B cell (primary cell): ENCODE measurements at regions not wholly inside any gene's neighbourhood (a gene's known extent, or its start where the extent isn't known, plus 50 kb on each side); places are given as distances from the start of the nearest gene placed in this dataset.

ENCODE experiments used
- ATAC-seq: fragments of 200-7000 bp; cut with Tn5 transposase; one replicate; pipeline ENCODE4 v1.10.0; 2021; ENCODE audit warnings: low read depth, mild to moderate bottlenecking, moderate number of reproducible peaks, moderate library complexity
- CTCF ChIA-PET: fragments of 350-600 bp; sonication (Branson Sonifier 250); formaldehyde crosslinking; loops from one replicate; lab custom pipeline; 2021; ENCODE audit warnings: antibody characterized with exemption, inconsistent platforms; lab: Charles Lee
- POLR2A ChIA-PET: fragments of 350-600 bp; sonication (Branson Sonifier 250); formaldehyde crosslinking; loops from one replicate; lab custom pipeline; 2021; ENCODE audit warnings: antibody characterized with exemption; lab: Charles Lee
- DNase-seq: peaks from one replicate; pipeline ENCODE4 v3.0.0; 2013
- H2AFZ ChIP-seq: 2 replicates; pipeline ENCODE4 v1.6.1; 2012; ENCODE audit warnings: mild to moderate bottlenecking, low read depth, low read length; ENCODE audit not compliant: insufficient read depth, poor library complexity, severe bottlenecking
- H3K27ac ChIP-seq, 2 donors: 1 replicate in 1 of 2; 2 replicates in 1 of 2; pipeline ENCODE4 v1.5.1; 2012 to 2013; ENCODE audit warnings: low read length in 2 of 2, mild to moderate bottlenecking in 2 of 2, moderate library complexity in 1 of 2
- H3K27me3 ChIP-seq, 4 experiments: fragments of 200-600 bp in 1 of 4; sonication (generic) in 1 of 4; replicated peaks in 1 of 4; 1 replicate in 2 of 4; 2 replicates in 2 of 4; pipeline versions ENCODE4 v1.6.1 to v1.7.0; 2013 to 2016; ENCODE audit warnings: low read length in 3 of 4, mild to moderate bottlenecking in 2 of 4, mixed read lengths in 1 of 4, moderate library complexity in 1 of 4; ENCODE audit not compliant: insufficient read depth in 4 of 4, control insufficient read depth in 3 of 4; ENCODE audit errors: control extremely low read depth in 1 of 4
- H3K36me3 ChIP-seq, 2 experiments: replicated peaks in 1 of 2; 1 replicate in 1 of 2; 2 replicates in 1 of 2; pipeline versions ENCODE4 v1.6.1 to v1.7.1; 2013; ENCODE audit warnings: low read length in 1 of 2; ENCODE audit not compliant: insufficient read depth in 2 of 2, control insufficient read depth in 1 of 2; ENCODE audit errors: control extremely low read depth in 1 of 2, extremely low read depth in 1 of 2
- H3K4me1 ChIP-seq, 2 donors: fragments of 200-600 bp in 1 of 2; sonication (generic) in 1 of 2; 1 replicate in 1 of 2; 2 replicates in 1 of 2; pipeline versions ENCODE4 v1.5.1 to v1.6.1; 2013 to 2017; ENCODE audit warnings: low read length in 2 of 2; ENCODE audit not compliant: control insufficient read depth in 2 of 2, insufficient read depth in 2 of 2
- H3K4me2 ChIP-seq: replicated peaks from 2 replicates; pipeline ENCODE3; 2012; ENCODE audit warnings: mild to moderate bottlenecking, low read depth, low read length; ENCODE audit not compliant: poor library complexity, severe bottlenecking
- H3K4me3 ChIP-seq, 5 experiments: fragments of 200-600 bp in 1 of 5; sonication (generic) in 1 of 5; 1 replicate in 3 of 5; 2 replicates in 2 of 5; pipeline versions ENCODE4 v1.5.1 to v1.7.0; 2011 to 2016; ENCODE audit warnings: low read length in 4 of 5, mild to moderate bottlenecking in 4 of 5, low read depth in 2 of 5, control low read depth in 1 of 5, moderate library complexity in 1 of 5; ENCODE audit not compliant: insufficient read depth in 1 of 5; ENCODE audit errors: control extremely low read depth in 1 of 5, extremely low read depth in 1 of 5
- H3K79me2 ChIP-seq: fragments of 200-600 bp; sonication (generic); one replicate; pipeline ENCODE4 v1.6.0; 2016; ENCODE audit warnings: low read length; ENCODE audit not compliant: control insufficient read depth, insufficient read depth
- H3K9ac ChIP-seq: fragments of 200-600 bp; sonication (generic); 2 replicates; pipeline ENCODE4 v1.6.1; 2017; ENCODE audit warnings: mild to moderate bottlenecking, low read length, moderate library complexity
- H3K9me3 ChIP-seq, 3 donors: one replicate each; pipeline versions ENCODE4 v1.6.1 to v1.7.1; 2013; ENCODE audit warnings: low read length in 2 of 3; ENCODE audit not compliant: control insufficient read depth in 2 of 3, insufficient read depth in 1 of 3; ENCODE audit errors: control extremely low read depth in 1 of 3
- H4K20me1 ChIP-seq: 2 replicates; pipeline ENCODE4 v1.6.0; 2012; ENCODE audit warnings: mild to moderate bottlenecking, low read length; ENCODE audit not compliant: insufficient read depth, control insufficient read depth, poor library complexity, severe bottlenecking
- H3K27ac Mint-ChIP-seq: one replicate; pipeline ENCODE4 v1.8.0; 2021; ENCODE audit warnings: mixed read lengths
- H3K27me3 Mint-ChIP-seq: one replicate; pipeline ENCODE4 v1.8.0; 2021; ENCODE audit warnings: mixed read lengths
- H3K4me1 Mint-ChIP-seq: one replicate; pipeline ENCODE4 v1.8.0; 2021; ENCODE audit warnings: mixed read lengths
- H3K4me3 Mint-ChIP-seq: one replicate; pipeline ENCODE4 v1.8.0; 2021; ENCODE audit warnings: mixed read lengths
- H3K9me3 Mint-ChIP-seq: one replicate; pipeline ENCODE4 v1.8.0; 2022; ENCODE audit warnings: mixed read lengths; ENCODE audit not compliant: insufficient read depth
- CTCF ChIP-seq: fragments of 200-600 bp; IDR thresholded peaks from one replicate; pipeline ENCODE4 v1.8.0; 2022; ENCODE audit warnings: antibody characterized with exemption, mild to moderate bottlenecking
- EZH2 ChIP-seq: IDR thresholded peaks from 2 replicates; pipeline ENCODE4 v1.6.1; 2012; ENCODE audit warnings: borderline replicate concordance, low read depth, mild to moderate bottlenecking, moderate library complexity, low read length; ENCODE audit not compliant: insufficient read depth, poor library complexity, severe bottlenecking
- WGBS: methylation state at CpG from one replicate; pipeline ENCODE4 v1.1.5; 2013; ENCODE audit warnings: missing lambda C conversion rate; ENCODE audit not compliant: insufficient coverage; 5-methylcytosine and 5-hydroxymethylcytosine counted together
- intact Hi-C: fragments of 100-400 bp; cut with micrococcal nuclease; formaldehyde crosslinking; loops from one replicate; pipeline ENCODE4 v1.10.0; 2022

GRCh38 chr2:226508683-226509082, 290.9 kb downstream of the IRS1 start:
- H3K9me3 ChIP-seq: peaks cover 0 to 3% (median 0%) of the 10 kb centered on the region in 3 donors
- no peak overlapping the region for H2AFZ ChIP-seq
- DNase-seq: no peak
- CTCF ChIA-PET: interaction anchor here (0.7 kb wide), 1 partner anchor 730 kb away, joined by 3 read pairs; no protein-coding TSS in a partner anchor
- no peak overlapping the region for H3K4me2 ChIP-seq
- H3K4me1 ChIP-seq: no peaks in the 10 kb centered on the region
- no CpG with 5 or more reads among the region's 2 CpGs for WGBS
- H3K27ac ChIP-seq: no peak overlapping the region
- ATAC-seq: no peak
- intact Hi-C loops: no loop called here
- POLR2A ChIA-PET: no interaction called here
- Mint-ChIP-seq H3K27ac (no peak overlapping the region), H3K4me3 (no peak overlapping the region), H3K9me3 (no peaks in the 10 kb centered on the region), H3K4me1 (no peaks in the 10 kb centered on the region), H3K27me3 (peaks cover 2% of the 10 kb centered on the region)
- no peak for TF ChIP-seq EZH2
- TF ChIP-seq CTCF: no peak
- H3K9ac ChIP-seq: no peak overlapping the region
- no peak overlapping the region for H3K4me3 ChIP-seq
- no peaks in the 10 kb centered on the region for H3K36me3 ChIP-seq
- H4K20me1 ChIP-seq: no peaks in the 10 kb centered on the region
- H3K27me3 ChIP-seq: no peaks in the 10 kb centered on the region
- no peaks in the 10 kb centered on the region for H3K79me2 ChIP-seq

- no peaks in the 10 kb centered on the region for H3K4me1 ChIP-seq
- DNase-seq (no peak), ATAC-seq (no peak)
- H3K4me1 Mint-ChIP-seq: no peaks in the 10 kb centered on the region
- H3K9me3 Mint-ChIP-seq: no peaks in the 10 kb centered on the region
- H3K9me3 ChIP-seq: peaks cover 0 to 7% (median 0%) of the 10 kb centered on the region in 3 donors
- H3K4me2 ChIP-seq: no peak overlapping the region
- no peaks in the 10 kb centered on the region for H4K20me1 ChIP-seq
- no peak overlapping the region for H3K27ac Mint-ChIP-seq
- no peaks in the 10 kb centered on the region for H3K79me2 ChIP-seq
- ChIA-PET POLR2A (no interaction called here), CTCF (interaction anchor here (0.6 kb wide), 1 partner anchor 41 kb away, joined by 4 read pairs; no protein-coding TSS in a partner anchor)
- no peak overlapping the region for H3K4me3 Mint-ChIP-seq
- no peak overlapping the region for H2AFZ ChIP-seq
- intact Hi-C loops: no loop called here
- no peak for TF ChIP-seq EZH2
- TF ChIP-seq CTCF: no peak
- no peak overlapping the region for H3K27ac ChIP-seq
- no peaks in the 10 kb centered on the region for H3K27me3 Mint-ChIP-seq
- H3K36me3 ChIP-seq: no peaks in the 10 kb centered on the region
- no peak overlapping the region for H3K4me3 ChIP-seq
- no peak overlapping the region for H3K9ac ChIP-seq
- 100% methylated on average over 1 of the region's 3 CpGs for WGBS
- no peaks in the 10 kb centered on the region for H3K27me3 ChIP-seq
These were observed 291.6 kb downstream of the IRS1 start for GRCh38 chr2:226508005-226508404.
